MM.1S (cell line): ENCODE measurements at regions not wholly inside any gene's neighbourhood (a gene's known extent, or its start where the extent isn't known, plus 50 kb on each side); places are given as distances from the start of the nearest gene placed in this dataset.

Source experiments
- CTCF ChIP-seq: fragments of 300-600 bp; sonication (generic); IDR thresholded peaks from 2 replicates; pipeline ENCODE4 v1.5.1; 2016; ENCODE audit warnings: antibody characterized with exemption, low read length, mixed read lengths
- EZH2 ChIP-seq: fragments of 300-600 bp; sonication (generic); optimal IDR thresholded peaks from 2 replicates; pipeline ENCODE3; 2017; ENCODE audit warnings: low read depth, mild to moderate bottlenecking, antibody characterized with exemption, low read length, mixed read lengths
- EZH2phosphoT487 ChIP-seq: fragments of 300-600 bp; sonication (generic); IDR thresholded peaks from 2 replicates; pipeline ENCODE4 v1.6.1; 2018; ENCODE audit warnings: antibody characterized with exemption, low read length

- TF ChIP-seq CTCF (no peak), EZH2phosphoT487 (no peak), EZH2 (no peak)
Observed at GRCh38 chr1:118503752-118504151, 318.7 kb upstream of the SPAG17 start.
